ENCODE measurements at regions not wholly inside any gene's neighbourhood (a gene's known extent, or its start where the extent isn't known, plus 50 kb on each side); places are given as distances from the start of the nearest gene placed in this dataset.

GRCh38 chrX:39965051-39965573, 132.6 kb downstream of the BCOR start:
- no peak overlapping the region for H3K4me3 ChIP-seq (ENCODE audit: low read length)
- DNase-seq (ENCODE audit: low read depth): no peak
- no peak for TF ChIP-seq CTCF (conservative IDR thresholded peaks at IDR 0.05; ENCODE audit: low read depth, low read length)

GRCh38 chrX:39966176-39966575, 131.6 kb downstream of the BCOR start:
- H3K4me3 ChIP-seq (ENCODE audit: low read length): no peak overlapping the region
- no peak for TF ChIP-seq CTCF (conservative IDR thresholded peaks at IDR 0.05; ENCODE audit: low read depth, low read length)
- DNase-seq (ENCODE audit: low read depth): no peak

GRCh38 chrX:39967348-39967747, 130.4 kb downstream of the BCOR start:
- no peak overlapping the region for H3K4me3 ChIP-seq (ENCODE audit: low read length)
- no peak for TF ChIP-seq CTCF (conservative IDR thresholded peaks at IDR 0.05; ENCODE audit: low read depth, low read length)
- DNase-seq (ENCODE audit: low read depth): no peak

- TF ChIP-seq CTCF (conservative IDR thresholded peaks at IDR 0.05; ENCODE audit: low read depth, low read length): no peak
- DNase-seq (ENCODE audit: low read depth): no peak
- H3K4me3 ChIP-seq (ENCODE audit: low read length): no peak overlapping the region
Observed at GRCh38 chrX:39969099-39969818, 128.5 kb downstream of the BCOR start.

- TF ChIP-seq CTCF (conservative IDR thresholded peaks at IDR 0.05; ENCODE audit: low read depth, low read length): no peak
- H3K4me3 ChIP-seq (ENCODE audit: low read length): no peak overlapping the region
- no peak for DNase-seq (ENCODE audit: low read depth)
Observed at GRCh38 chrX:39969819-39970504, 127.8 kb downstream of the BCOR start.

GRCh38 chrX:39971760-39972159, 126.0 kb downstream of the BCOR start:
- no peak for TF ChIP-seq CTCF (conservative IDR thresholded peaks at IDR 0.05; ENCODE audit: low read depth, low read length)
- DNase-seq (ENCODE audit: low read depth): no peak
- no peak overlapping the region for H3K4me3 ChIP-seq (ENCODE audit: low read length)

GRCh38 chrX:39972340-39972739, 125.4 kb downstream of the BCOR start:
- no peak for DNase-seq (ENCODE audit: low read depth)
- no peak overlapping the region for H3K4me3 ChIP-seq (ENCODE audit: low read length)
- TF ChIP-seq CTCF (conservative IDR thresholded peaks at IDR 0.05; ENCODE audit: low read depth, low read length): no peak
